ENCODE measurements at regions not wholly inside any gene's neighbourhood (a gene's known extent, or its start where the extent isn't known, plus 50 kb on each side); places are given as distances from the start of the nearest gene placed in this dataset.

- TF ChIP-seq CTCF (IDR thresholded peaks at IDR 0.05) (no peak), MYBL2 (CRISPR knock-in tag; IDR thresholded peaks at IDR 0.05) (no peak), FOXK1 (CRISPR knock-in tag; IDR thresholded peaks at IDR 0.05) (no peak), TEAD1 (CRISPR knock-in tag; IDR thresholded peaks at IDR 0.05) (no peak), GABPB1 (CRISPR knock-in tag; IDR thresholded peaks at IDR 0.05) (no peak)
Observed at GRCh38 chr7:10588084-10588483, 385.6 kb upstream of the PHF14 start.

All from WTC11 (cell line).